Esophagus mucosa (tissue), 1 donor: ENCODE measurements at regions not wholly inside any gene's neighbourhood (a gene's known extent, or its start where the extent isn't known, plus 50 kb on each side); places are given as distances from the start of the nearest gene placed in this dataset.
"Not testable (repeated sequence)": the region's sequence is repeated elsewhere in the genome, so short reads cannot be mapped to it uniquely, and the experiment has no call there.

Source experiments
- ATAC-seq: fragments of 200-7000 bp; cut with Tn5 transposase; one replicate; pipeline ENCODE4 v1.9.1; 2020
- donor health status: DM: yes; HTN: yes; CAD: no.

DNA sequence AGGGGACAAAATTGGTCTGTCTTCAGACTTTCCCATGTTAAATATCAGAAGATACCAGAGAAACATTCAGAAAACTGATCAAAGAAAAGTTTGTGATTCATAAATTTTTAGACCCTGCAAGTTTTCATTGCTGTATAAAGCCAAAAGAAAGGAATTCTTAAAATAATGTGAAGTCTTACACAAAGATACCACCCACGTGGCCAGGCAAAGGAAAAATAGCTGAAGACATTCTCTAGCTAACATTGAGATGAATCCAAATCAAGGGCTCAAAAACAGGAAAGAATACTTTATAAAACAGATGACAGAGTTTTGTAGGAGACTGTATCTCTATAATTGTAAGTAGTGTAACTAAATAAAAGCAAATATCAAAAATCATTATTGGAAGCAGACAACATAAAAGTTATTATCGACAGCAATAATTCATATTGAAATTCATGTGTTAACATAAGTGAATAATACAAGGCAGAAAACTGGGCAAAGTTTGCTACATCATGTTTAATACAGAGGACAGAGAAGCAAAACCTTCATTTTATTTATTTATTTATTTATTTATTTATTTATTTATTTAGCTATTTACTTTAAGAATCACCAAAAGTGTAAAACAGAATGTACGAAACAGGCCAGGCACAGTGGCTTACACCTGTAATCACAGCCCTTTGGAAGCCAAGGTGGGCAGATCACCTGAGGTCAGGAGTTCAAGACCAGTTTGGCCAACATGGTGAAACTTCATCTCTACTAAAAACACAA lies 204.6 kb upstream of the SLIT2 start:
- ATAC-seq, result no peak

- ATAC-seq, result no peak
Measured at GRCh38 chr4:20046179-20046578, 205.5 kb upstream of the SLIT2 start.

DNA sequence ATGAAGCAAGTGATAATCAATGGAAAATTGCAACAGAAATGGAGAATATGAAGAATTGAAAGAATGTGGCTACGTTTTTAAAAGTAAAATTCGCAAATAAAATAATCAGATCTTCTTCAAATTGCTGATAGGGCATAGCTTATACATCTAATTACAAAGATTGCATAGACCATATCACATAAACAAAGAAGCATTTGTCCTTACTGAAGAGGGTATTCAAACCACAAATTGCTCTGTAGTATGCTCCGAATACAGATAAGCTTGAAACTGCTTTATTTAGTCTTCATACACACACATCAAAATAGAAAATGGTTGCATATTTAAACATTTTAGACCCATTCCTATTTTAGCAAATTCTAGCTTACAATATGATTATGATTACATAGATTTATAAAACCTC lies 206.7 kb upstream of the SLIT2 start:
- no peak for ATAC-seq

DNA sequence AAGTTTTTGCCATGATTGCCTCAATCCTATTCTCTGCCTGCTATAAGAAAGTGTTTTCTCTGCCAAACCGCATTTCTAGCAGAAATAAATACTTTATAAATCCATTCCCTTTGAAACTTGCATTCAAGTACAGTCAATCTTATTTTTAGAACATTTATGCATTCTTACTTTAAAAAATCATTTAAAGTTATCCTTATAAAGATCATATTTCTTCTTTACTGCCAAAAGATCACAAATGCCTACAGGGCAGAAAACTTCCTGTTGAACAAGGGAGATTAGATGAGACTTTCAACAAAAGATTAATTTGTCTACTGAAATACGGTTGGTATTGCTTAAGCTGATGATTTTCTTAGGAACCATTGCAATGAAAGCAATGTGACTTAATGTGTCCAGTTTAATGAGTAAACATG lies 207.2 kb upstream of the SLIT2 start:
- ATAC-seq, result no peak

- ATAC-seq, result no peak
Measured at GRCh38 chr4:20043991-20044390, 207.7 kb upstream of the SLIT2 start.

DNA sequence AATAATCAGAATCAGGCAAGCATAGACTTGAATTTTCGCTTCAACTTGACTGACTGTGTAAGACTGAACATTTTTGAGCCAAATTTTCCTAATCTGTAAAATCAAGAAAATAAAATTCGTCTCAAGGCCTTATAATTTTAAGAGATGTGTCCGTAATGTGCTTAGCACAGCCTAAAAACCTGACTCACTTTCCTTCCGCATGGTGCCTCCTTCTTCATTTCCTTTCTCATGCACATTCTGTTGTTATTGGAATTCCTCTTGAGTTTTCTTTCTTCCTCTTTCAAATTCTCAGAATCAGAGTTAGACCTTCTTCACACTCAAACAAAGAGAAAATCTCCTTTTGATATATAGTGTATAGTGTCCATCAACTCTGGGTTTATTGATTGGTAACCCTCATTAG lies 208.9 kb upstream of the SLIT2 start:
- ATAC-seq, result no peak

DNA sequence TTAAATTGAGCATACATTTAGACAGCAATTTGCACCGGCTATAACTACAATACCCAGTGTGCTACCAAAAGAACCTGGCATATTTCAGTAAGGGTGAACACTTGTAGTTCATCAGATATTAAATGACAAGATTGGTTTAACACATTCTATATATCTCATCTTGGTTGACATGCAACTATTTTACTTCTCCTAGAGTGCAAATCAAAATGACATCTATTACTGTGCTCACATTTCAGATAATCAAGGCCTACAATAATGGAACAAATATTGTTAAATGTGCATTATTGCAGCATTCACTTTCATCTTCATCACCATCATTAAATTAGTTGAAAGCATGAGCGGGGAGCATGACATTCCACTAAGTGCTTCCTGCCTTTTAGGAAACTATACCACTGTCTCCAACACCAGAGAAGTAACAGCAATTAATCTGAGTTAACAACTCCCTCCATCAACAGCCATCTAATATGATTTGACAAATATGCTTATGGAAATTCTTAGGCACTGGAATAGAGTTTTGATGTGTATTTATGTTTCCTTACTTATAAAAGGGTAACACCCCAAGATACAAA lies 209.8 kb upstream of the SLIT2 start:
- no peak for ATAC-seq

DNA sequence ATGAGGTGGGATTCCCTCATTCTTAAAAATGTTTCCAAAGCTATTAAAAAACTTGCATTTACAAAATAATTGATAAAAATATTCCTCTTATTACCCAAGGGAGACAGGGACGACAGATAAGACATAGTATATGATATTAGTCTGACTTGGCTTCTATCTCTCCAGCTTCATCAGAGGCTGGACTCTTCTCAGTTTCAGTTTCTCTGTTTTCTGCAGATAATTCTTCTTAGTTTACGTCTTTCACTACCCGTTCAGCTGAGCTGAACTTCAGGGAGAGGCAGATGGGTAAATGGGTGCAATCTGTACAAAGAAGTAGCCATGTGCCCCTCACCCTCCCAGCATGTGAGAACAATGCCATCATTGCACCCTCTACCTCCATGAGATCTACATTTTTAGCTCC lies 214.0 kb upstream of the SLIT2 start:
- no peak for ATAC-seq

DNA sequence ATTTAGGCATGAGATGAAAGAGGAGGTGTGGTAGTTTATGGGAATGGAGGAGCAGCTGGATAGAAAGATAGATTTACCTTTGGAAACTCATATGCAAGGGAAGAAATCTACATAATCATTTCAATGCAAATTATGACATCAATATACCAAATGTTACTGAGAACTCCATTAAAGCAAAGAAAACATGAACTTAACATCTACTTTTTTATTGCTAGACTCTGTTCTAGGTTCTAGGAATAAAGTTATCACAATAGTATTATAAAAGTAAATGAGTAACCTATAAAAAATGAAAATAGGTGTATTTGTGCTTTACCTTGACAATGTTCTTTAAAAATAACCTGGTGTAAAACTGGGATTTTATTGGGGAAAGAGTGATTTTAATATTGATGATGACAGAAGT lies 221.6 kb upstream of the SLIT2 start:
- no peak for ATAC-seq

DNA sequence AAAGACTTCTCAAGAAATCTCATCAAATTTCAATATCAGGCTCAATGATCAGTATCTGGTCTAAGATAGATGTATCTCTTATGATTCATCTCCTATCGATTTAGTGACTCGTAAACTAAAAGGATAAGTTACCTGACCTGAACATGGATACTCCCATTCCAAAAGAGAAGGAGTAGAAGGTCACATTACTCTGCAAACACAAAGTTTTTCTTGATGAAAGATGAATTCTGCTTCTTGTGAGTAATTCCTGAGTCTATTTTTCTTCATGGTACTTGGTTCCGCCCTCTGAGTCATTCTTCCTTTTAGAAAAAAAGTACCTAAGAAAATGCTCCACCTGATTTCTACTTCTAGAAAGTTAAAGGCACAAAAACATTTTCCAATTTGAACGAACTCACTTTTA lies 223.1 kb upstream of the SLIT2 start:
- ATAC-seq, result no peak

- no peak for ATAC-seq
Measured at GRCh38 chr4:20026456-20026855, 225.2 kb upstream of the SLIT2 start.

- ATAC-seq, result no peak
Measured at GRCh38 chr4:20022471-20022870, 229.2 kb upstream of the SLIT2 start.

- no peak for ATAC-seq
Measured at GRCh38 chr4:20020056-20020455, 231.6 kb upstream of the SLIT2 start.

GRCh38 chr4:20019310-20020015 lies 232.2 kb upstream of the SLIT2 start:
- no peak for ATAC-seq

DNA sequence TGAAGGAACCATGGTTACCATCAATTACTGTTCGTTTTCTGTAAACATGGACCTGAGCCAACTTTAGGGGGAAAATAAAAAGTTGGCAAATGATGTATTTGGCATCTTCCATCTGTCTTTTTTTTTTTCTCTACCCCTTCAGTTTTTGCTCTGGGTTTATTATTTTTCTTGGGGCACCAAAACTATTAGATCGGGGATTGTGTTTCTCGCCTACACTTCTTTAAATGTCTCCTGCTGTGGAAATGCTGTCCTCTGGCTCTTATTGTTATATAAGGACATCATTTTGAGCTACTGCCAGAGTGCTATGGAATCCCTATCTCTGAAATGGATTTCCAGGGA lies 234.0 kb upstream of the SLIT2 start:
- no peak for ATAC-seq

DNA sequence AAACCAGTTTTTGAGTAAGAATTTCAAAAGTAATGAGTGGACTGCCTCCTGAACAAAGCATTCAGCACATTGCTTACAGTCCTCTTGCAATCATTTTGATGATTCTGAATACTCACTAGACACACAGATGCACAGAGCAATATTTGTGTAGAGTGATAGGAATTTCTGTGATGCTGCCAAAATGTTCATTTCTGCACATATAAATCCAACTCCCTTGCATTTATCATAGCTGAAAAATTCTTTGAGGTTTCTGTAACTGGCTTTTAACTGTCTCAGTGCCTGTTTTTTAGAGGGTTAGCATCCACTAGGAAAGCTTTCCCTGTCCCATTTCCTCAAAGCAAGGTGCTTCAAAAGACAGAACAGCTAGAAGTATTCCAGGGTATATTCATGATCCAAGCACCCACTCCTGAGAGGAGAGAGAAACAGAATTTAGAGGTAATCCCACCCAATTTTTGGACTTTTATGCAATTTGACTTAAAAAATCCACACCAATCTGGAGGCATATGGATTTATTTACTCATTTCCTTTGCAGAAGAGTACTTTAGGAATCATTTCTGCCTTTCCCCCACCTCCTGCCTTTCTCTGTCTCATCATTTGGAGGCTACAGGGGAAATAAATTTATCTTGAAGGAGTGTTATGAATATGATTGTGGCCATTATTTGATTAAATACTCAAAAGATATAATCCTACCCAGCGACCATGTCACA lies 234.5 kb upstream of the SLIT2 start:
- ATAC-seq, result no peak

- no peak for ATAC-seq
Measured at GRCh38 chr4:20015636-20016224, 236.0 kb upstream of the SLIT2 start.

DNA sequence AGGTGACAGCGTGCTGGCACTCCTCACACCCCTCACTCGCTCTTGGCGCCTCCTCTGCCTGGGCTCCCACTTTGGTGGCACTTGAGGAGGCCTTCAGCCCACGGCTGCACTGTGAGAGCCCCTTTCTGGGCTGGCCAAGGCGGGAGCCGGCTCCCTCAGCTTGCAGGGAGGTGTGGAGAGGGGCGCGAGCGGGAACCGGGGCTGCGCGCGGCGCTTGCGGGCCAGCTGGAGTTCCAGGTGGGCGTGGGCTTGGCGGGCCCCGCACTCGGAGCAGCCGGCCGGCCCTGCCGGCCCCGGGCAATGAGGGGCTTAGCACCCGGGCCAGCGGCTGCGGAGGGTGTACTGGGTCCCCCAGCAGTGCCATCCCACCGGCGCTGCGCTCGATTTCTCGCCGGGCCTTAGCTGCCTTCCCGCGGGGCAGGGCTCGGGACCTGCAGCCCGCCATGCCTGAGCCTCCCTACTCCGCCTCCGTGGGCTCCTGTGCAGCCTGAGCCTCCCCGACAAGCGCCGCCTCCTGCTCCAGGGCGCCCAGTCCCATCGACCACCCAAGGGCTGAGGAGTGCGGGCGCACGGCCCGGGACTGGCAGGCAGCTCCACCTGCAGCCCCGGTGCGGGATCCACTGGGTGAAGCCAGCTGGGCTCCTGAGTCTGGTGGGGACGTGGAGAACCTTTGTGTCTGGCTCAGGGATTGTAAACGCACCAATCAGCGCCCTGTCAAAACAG lies 247.7 kb upstream of the SLIT2 start:
- ATAC-seq, result not testable (repeated sequence)

- ATAC-seq, result no peak
Measured at GRCh38 chr4:19999775-20000414, 251.8 kb upstream of the SLIT2 start.

DNA sequence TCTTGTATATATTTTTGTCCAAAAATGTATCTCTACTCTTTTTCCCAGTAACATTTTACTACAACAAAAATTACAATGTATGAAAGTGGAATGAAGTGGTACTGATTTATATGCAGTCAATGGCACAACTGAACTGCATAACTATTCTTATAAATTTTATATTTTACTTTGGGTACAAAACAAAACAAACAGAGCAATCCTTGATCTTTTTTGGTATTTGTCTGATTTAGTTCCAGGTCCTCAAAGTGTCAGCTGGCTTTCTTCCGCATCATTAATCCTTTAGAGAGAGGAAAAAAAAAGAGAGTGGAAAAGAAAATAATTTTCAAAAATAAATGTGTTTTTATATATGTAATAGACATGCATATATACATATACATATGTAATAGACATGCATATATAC lies 252.4 kb upstream of the SLIT2 start:
- ATAC-seq, result no peak

DNA sequence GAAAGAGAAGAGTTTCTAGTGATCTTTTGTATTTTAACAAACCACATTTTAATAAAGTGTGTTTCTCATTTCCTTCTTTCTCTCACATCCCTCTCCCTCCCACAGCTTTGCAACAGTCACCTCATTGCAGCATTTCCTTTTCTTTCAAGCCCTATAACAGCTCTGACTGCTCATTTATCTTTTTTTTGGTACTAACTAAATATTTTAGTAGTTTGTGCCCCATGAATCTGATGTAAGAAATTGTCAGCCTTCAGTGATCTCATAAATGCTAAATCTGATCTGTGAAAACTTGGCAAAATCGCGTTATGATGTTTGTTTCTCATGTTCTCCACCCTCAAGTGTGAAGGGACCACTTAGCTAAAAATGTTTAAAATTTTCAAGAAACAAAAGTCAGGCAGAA lies 258.5 kb upstream of the SLIT2 start:
- no peak for ATAC-seq

- ATAC-seq, result no peak
Measured at GRCh38 chr4:19992471-19993093, 259.1 kb upstream of the SLIT2 start.
